Motor neuron (in vitro differentiated cells): ENCODE measurements at regions not wholly inside any gene's neighbourhood (a gene's known extent, or its start where the extent isn't known, plus 50 kb on each side); places are given as distances from the start of the nearest gene placed in this dataset.

ENCODE experiments used
- ATAC-seq, 8 experiments: fragments of 200-7000 bp; cut with Tn5 transposase; replicated peaks in 6 of 8; 2 replicates each; pipeline ENCODE4 v1.8.0; 2021; ENCODE audit warnings: mild to moderate bottlenecking in 8 of 8, moderate library complexity in 8 of 8
- H3K27ac ChIP-seq, 2 donors: fragments of 250-450 bp; sonication (Bioruptor Pico); 2 replicates each; pipeline ENCODE4 v1.9.0; 2021; ENCODE audit warnings: antibody characterized with exemption in 2 of 2, mild to moderate bottlenecking in 2 of 2, moderate library complexity in 1 of 2
- H3K4me1 ChIP-seq, 2 donors: fragments of 250-450 bp; sonication (Bioruptor Pico); replicated peaks in 1 of 2; 2 replicates each; pipeline ENCODE4 v1.6.1; 2021; ENCODE audit warnings: antibody characterized with exemption in 2 of 2, mild to moderate bottlenecking in 2 of 2, moderate library complexity in 1 of 2
- H3K4me3 ChIP-seq, 5 donors: fragments of 250-450 bp; sonication (Bioruptor Pico); 2 replicates each; pipeline ENCODE4 v1.9.0; 2021; ENCODE audit warnings: antibody characterized with exemption in 5 of 5, mild to moderate bottlenecking in 5 of 5, moderate library complexity in 4 of 5
- WGBS, 10 experiments: fragments of 450-650 bp; shearing (Covaris generic); methylation state at CpG; one replicate each; pipeline ENCODE4 v1.0.0; 2022; 5-methylcytosine and 5-hydroxymethylcytosine counted together
- in situ Hi-C, 9 experiments: fragments of 400-800 bp; cut with MboI; loops; one replicate each; pipeline ENCODE4 v1.15.0; 2021; ENCODE audit warnings: low sequenced_read_pairs in 9 of 9, low pct_unique_long_range_greater_than_20kb in 2 of 9; ENCODE audit not compliant: unreplicated experiment in 9 of 9

DNA sequence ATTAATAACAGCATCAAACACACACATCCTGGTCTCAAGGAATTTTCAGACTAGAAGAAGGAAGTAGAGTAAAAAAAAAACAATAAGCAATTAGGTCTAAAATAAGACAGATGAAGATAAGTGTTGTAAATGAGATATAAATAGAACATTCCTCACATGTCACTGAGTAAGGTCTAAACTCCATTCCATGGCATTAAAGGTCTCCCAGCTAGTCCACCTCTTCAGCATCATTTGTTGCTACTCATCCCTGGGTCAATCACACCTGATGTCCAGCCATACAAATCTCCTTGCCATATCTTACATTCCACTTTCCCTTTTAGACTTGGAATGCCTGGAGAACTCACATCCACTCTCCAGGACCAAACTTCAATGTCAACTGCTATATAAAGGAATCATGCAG is 214.1 kb upstream of the KLF4 start:
- no peak for ATAC-seq
- in situ Hi-C loops, result no loop called here
- Histone ChIP-seq H3K4me3 (no peak overlapping the region), H3K4me1 (peaks cover 2 to 17% of the 10 kb centered on the region in 2 donors), H3K27ac (no peak overlapping the region)

DNA sequence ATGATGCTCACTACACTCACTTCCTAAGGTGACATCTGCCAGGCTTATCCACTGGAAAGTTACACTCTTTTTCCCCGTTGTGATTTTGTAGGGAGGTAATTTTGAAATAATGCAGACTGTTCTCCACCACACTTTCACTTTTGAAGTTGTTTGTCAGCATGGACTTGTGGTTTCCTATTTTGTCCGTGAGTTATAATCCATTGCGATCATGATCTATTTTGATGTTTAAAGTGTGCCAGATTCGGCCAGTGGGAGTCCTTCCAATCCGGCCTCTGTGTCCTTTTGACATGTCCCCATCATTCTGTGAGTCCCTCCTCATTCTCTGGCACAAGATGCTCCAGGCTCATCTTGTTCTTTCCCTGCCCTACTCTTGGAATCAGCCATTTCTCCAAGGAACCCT is 211.3 kb upstream of the KLF4 start:
- peak in 1 of 8 experiments; percentile 19 for ATAC-seq
- Histone ChIP-seq H3K4me3 (no peak overlapping the region), H3K27ac (no peak overlapping the region), H3K4me1 (peaks cover 2 to 7% of the 10 kb centered on the region in 2 donors)
- in situ Hi-C loops, result no loop called here
- WGBS, 10 experiments, result 7 to 80% (median 65%) methylated on average over 1 to 5 of the region's 5 CpGs; no CpG with 5 or more reads in 4 of the 10 experiments

DNA sequence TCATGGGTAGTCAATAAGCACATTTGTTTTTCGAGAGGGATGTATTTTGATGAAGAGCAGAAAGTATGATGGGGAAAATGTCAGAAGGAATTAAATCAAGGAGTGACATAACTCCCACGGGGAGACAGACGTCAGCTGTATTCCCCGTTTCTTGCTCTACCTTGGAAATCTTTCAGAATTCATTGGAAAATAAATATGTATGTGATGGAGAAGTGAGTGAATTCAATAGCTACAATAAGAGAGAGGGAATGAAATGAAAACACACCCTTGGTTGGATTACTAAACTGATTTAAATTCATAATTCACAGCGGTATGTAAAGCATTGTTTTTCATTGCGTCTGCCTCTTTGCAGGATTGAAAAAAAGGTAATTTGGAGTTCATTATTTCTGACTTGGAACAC is 209.7 kb upstream of the KLF4 start:
- H3K4me3 ChIP-seq, result no peak overlapping the region
- H3K27ac ChIP-seq, result no peak overlapping the region
- in situ Hi-C loops, result loop anchor here in 1 of 9 experiments (25.0 kb wide), 1 partner anchor 112 kb away; no protein-coding TSS in a partner anchor
- peak in 1 of 8 experiments; percentile 50 for ATAC-seq
- H3K4me1 ChIP-seq, result peaks cover 2 to 7% of the 10 kb centered on the region in 2 donors
- WGBS, 10 experiments, result 0 to 83% (median 62%) methylated on average over 2 to 6 of the region's 6 CpGs; no CpG with 5 or more reads in 1 of the 10 experiments

DNA sequence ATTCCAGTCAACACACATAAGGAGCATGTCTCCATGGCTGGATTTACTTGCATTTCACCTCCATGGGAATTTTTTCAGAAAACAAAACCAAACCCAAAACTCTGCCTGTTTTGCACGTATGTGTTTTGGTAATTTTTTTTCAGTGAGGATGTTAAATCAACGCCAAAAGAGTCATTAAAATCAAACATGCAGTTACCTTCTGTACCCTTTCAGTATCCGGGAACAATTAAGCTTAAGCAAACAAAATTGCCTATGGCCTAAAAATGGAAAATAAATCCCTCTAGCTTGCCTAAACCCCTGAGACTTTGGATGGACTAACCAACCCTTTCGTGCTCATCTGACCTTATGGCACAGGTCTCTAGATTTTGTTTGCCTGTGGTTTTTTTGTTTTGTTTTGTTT is 209.2 kb upstream of the KLF4 start:
- 50 to 87% (median 68%) methylated on average over 2 to 4 of the region's 4 CpGs for WGBS, 10 experiments
- Histone ChIP-seq H3K4me1 (peaks cover 2 to 7% of the 10 kb centered on the region in 2 donors), H3K27ac (no peak overlapping the region), H3K4me3 (no peak overlapping the region)
- in situ Hi-C loops, result loop anchor here in 1 of 9 experiments (25.0 kb wide), 1 partner anchor 111 kb away; no protein-coding TSS in a partner anchor
- no peak for ATAC-seq

DNA sequence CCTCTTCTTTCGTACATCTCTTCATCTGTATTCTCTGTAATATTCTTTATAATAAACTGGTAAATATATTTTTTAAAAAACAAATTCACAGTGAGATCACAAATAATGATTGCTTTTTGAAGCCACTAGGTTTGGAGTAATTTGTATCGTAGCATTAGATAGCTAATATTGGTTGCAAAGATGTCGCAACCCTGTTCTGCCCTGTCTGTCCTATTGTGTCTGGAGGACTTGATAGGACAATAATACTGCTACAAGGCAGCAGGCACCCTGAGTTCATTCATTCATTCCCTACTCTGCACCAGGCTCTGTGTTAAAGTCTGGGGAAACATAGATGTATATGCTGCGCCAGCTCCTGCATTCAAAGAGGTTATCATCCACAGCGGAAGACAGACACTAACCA is 206.7 kb upstream of the KLF4 start:
- Histone ChIP-seq H3K4me1 (peaks cover 2 to 7% of the 10 kb centered on the region in 2 donors), H3K27ac (no peak overlapping the region), H3K4me3 (no peak overlapping the region)
- ATAC-seq, result no peak
- in situ Hi-C loops, result loop anchor here in 1 of 9 experiments (25.0 kb wide), 1 partner anchor 109 kb away; no protein-coding TSS in a partner anchor
- 70 to 100% (median 95%) methylated on average over 1 to 5 of the region's 5 CpGs for WGBS, 10 experiments

DNA sequence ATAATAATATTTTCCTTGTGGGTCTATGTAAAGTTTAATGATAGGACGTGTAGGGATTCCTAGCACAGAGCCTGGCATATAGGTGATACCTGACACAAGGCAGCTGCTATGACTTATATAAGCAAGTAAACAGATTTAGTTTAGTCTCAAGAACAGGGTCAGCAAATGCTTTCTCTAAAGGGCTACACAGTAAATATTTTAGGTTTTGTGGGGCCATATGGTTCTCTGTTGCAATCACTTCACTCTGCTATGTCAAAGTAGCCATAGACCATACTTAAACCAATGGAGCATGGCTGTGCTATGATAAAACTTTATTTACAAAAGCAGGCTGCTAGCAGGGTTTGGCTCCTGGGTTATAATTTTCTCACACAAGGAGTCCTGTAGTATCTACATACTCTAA is 204.8 kb upstream of the KLF4 start:
- no peak overlapping the region for H3K27ac ChIP-seq
- no peak for ATAC-seq
- no peak overlapping the region for H3K4me3 ChIP-seq
- WGBS, 10 experiments, result 20 to 100% (median 56%) methylated on average over 1 of the region's 1 CpG; no CpG with 5 or more reads in 1 of the 10 experiments
- in situ Hi-C loops, result loop anchor here in 1 of 9 experiments (25.0 kb wide), 1 partner anchor 107 kb away; no protein-coding TSS in a partner anchor
- peaks cover 2 to 6% of the 10 kb centered on the region in 2 donors for H3K4me1 ChIP-seq

DNA sequence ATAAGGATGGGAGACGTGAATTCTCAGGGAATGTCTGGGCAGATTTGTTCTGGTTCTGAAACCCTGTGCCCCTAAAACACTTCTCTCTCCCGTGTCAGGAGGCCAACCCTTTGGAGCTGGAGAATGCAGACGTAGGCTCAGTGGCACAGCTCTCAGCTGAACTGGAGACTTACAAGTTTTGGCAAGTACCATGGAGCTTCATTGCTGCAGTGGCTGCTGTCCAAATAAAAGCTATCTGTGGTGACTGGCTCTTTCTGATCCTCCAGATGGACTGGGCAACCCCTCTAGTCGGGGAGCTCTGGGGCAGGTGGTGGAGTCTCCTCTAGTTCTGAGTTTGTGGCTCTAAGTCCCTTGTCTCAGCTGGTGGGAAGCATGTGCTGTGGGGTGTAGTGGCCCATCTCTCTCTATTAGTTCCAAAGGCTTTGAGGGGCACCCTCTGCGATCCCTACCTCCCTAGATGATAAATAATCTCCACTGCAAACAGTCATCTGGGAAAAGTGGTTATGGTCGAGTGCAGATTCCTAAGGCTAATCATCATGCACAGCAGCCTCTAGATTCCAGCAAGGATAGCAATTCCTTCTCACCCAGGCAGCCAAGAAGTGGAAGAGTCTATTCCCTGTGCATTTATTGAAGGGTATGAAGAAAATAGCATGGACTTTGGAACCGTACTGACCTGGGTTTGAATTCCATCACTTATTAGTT is 204.2 kb upstream of the KLF4 start:
- no peak for ATAC-seq

DNA sequence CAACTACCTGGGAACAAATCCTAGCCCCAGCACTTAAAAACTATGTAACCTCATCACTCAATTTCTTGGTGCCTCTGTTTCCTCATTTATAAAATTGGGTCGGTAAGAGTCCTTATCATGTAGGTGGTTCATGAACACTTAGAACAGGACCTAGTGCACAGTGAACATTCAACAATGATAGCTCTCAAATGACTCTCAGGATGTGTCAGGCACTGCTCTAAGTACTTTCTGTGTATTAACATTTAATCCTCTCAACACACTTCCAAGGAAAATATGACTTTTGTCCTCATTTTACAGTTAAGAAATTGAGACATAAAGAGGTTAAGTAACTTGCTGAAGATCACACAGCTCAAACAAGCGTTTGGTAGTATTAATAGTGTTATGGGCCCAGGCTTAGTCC is 202.1 kb upstream of the KLF4 start:
- Histone ChIP-seq H3K4me3 (no peak overlapping the region), H3K4me1 (no peaks in the 10 kb centered on the region), H3K27ac (no peak overlapping the region)
- WGBS, 10 experiments, result 71 to 100% (median 100%) methylated on average over 1 of the region's 2 CpGs; no CpG with 5 or more reads in 3 of the 10 experiments
- in situ Hi-C loops, result loop anchor here in 1 of 9 experiments (25.0 kb wide), 1 partner anchor 104 kb away; no protein-coding TSS in a partner anchor
- ATAC-seq, result no peak

More for the DNA sequence above, 204.2 kb upstream of the KLF4 start:
- Histone ChIP-seq H3K4me1 (no peaks in the 10 kb centered on the region), H3K4me3 (no peak overlapping the region), H3K27ac (no peak overlapping the region)
- in situ Hi-C loops, result loop anchor here in 1 of 9 experiments (25.0 kb wide), 1 partner anchor 106 kb away; no protein-coding TSS in a partner anchor
- 13 to 89% (median 67%) methylated on average over 1 to 4 of the region's 7 CpGs; no CpG with 5 or more reads in 1 of the 10 experiments for WGBS, 10 experiments

DNA sequence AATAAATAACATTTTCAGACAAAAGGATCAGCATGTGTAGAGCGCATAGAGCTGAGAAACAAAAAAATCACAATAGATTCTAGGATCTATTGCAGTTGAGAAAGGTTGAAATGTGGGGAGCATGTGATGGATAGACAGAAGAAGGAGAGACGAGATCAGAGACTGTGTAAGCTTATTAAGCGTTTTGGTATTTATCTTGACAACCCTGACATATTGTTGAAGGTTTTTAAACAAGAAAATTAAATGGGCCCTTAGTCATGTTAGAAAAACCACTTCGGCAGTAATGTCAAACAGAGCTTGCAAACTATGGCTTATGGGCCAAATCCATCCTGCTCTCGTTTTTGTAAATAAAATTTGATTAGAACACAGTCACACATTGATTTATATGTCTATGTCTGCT is 200.5 kb upstream of the KLF4 start:
- ATAC-seq, result no peak
- H3K4me1 ChIP-seq, result no peaks in the 10 kb centered on the region
- 29 to 93% (median 53%) methylated on average over 1 to 5 of the region's 5 CpGs for WGBS, 10 experiments
- H3K27ac ChIP-seq, result no peak overlapping the region
- in situ Hi-C loops, result loop anchor here in 1 of 9 experiments (25.0 kb wide), 1 partner anchor 103 kb away; no protein-coding TSS in a partner anchor
- no peak overlapping the region for H3K4me3 ChIP-seq

DNA sequence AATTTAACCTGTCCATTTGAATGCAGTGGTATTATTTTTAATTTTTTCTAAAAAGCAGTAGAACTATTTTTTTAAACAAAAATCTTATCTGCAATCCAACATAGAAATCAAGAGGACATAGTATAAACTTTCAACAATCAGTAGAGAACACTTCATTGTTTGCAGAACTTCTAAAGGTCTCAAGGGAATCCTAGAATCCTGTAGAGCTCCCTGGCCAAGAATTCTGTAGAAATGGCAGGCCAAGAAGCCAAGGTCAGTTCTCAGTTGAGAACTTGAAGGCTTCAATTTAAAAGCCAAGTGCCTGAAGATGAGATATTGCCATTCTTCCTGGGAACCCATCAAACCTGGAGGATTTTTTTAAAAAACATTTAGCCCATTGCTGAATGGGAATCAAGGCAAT is 199.2 kb upstream of the KLF4 start:
- H3K4me1 ChIP-seq, result no peaks in the 10 kb centered on the region
- in situ Hi-C loops, result loop anchor here in 1 of 9 experiments (25.0 kb wide), 1 partner anchor 101 kb away; no protein-coding TSS in a partner anchor
- no peak overlapping the region for H3K4me3 ChIP-seq
- H3K27ac ChIP-seq, result no peak overlapping the region
- no peak for ATAC-seq

DNA sequence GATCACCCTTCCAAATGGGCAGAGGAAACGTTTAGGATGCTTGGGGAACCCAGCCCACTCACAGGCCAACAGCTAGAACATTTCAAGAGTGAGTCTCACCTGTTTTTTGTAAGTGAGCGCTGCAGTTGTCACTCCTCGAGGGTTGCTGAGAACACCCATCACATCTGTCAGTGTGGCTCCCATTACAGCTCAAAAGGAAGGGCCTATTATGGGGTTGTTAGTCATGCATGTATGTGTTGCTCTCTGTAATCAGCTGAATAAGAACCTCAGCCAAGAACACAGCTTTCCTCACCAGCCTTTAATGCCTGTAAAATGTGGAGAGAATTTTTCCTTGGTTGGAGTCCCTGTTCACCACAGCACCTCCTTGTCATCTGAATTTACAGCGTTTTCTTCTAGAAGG is 196.3 kb upstream of the KLF4 start:
- H3K27ac ChIP-seq, result no peak overlapping the region
- 0 to 100% (median 60%) methylated on average over 1 to 4 of the region's 4 CpGs for WGBS, 10 experiments
- peak in 2 of 8 experiments; percentile 76 to 85 for ATAC-seq
- H3K4me3 ChIP-seq, result no peak overlapping the region
- H3K4me1 ChIP-seq, result no peaks in the 10 kb centered on the region
- in situ Hi-C loops, result loop anchor here in 1 of 9 experiments (25.0 kb wide), 1 partner anchor 99 kb away; no protein-coding TSS in a partner anchor

DNA sequence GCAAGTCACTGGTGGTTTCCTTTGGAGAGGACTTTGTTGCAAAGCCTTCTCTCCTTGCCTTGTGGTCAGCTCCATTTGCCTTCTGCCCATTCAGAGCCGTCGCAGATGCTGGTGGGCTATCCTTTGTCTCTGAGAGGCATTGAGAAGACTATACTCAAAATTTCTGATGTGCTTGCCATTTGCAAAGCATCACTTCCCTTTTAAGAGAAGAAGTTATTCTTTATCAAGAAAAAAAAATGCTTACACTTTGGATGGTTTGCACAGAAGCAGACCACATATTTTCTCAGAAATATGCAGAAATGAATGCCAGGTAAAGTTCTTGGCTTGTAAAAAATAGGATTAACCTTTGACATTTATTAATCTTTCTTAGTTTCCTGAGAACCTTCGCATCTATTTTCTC is 195.8 kb upstream of the KLF4 start:
- no peak overlapping the region for H3K4me3 ChIP-seq
- in situ Hi-C loops, result loop anchor here in 1 of 9 experiments (25.0 kb wide), 1 partner anchor 98 kb away; no protein-coding TSS in a partner anchor
- no peak for ATAC-seq

DNA sequence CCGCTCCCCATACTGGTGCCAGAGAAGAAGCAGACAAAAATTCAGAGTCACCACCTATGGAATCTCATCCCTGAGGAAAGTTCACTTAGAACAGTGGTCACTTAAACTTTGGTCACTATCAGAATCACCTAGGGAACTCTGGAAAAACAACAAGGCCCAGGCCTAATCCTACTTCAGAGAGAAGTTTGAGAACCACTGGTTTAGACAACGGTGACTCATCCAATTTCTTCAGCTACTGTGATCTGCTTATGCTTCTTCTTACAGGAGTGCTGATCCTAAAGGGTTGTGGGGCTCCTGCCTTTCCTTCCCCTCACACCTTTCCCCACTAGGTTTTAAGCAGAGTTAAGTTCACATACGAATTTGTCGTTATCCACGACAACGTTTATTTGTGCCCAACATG is 194.7 kb upstream of the KLF4 start:
- Histone ChIP-seq H3K4me3 (no peak overlapping the region), H3K4me1 (no peaks in the 10 kb centered on the region), H3K27ac (no peak overlapping the region)
- no peak for ATAC-seq
- WGBS, 10 experiments, result 60 to 100% (median 90%) methylated on average over 1 to 5 of the region's 6 CpGs; no CpG with 5 or more reads in 3 of the 10 experiments
- in situ Hi-C loops, result loop anchor here in 1 of 9 experiments (25.0 kb wide), 1 partner anchor 97 kb away; no protein-coding TSS in a partner anchor

More for the DNA sequence above, 195.8 kb upstream of the KLF4 start:
- 73 to 100% (median 87%) methylated on average over 1 to 3 of the region's 3 CpGs; no CpG with 5 or more reads in 2 of the 10 experiments for WGBS, 10 experiments
- H3K4me1 ChIP-seq, result no peaks in the 10 kb centered on the region
- H3K27ac ChIP-seq, result no peak overlapping the region
